Endothelial cell of umbilical vein (primary cell): ENCODE measurements at regions not wholly inside any gene's neighbourhood (a gene's known extent, or its start where the extent isn't known, plus 50 kb on each side); places are given as distances from the start of the nearest gene placed in this dataset.
"Not testable (repeated sequence)": the region's sequence is repeated elsewhere in the genome, so short reads cannot be mapped to it uniquely, and the experiment has no call there.

Experiments used
- BruUV-seq: library from RNA; stranded (reverse); fragments of 400-500 nt; replicated peaks from 2 replicates; lab custom pipeline; 2021; lab: Mats Ljungman, UMichigan
- CTCF ChIA-PET: fragments of 300-600, 350-600 bp; sonication (Branson Sonifier 250); formaldehyde crosslinking; loops from one replicate; lab custom pipeline; 2021; ENCODE audit warnings: antibody characterized with exemption, inconsistent platforms; lab: Charles Lee
- POLR2A ChIA-PET: fragments of 300-600, 350-600 bp; sonication (Branson Sonifier 250); formaldehyde crosslinking; loops from one replicate; lab custom pipeline; 2021; ENCODE audit warnings: antibody characterized with exemption, inconsistent platforms; lab: Charles Lee
- DNase-seq: peaks from one replicate; pipeline ENCODE4 v3.0.0-alpha.2; 2011; ENCODE audit warnings: low read depth, low spot score
- FAIRE-seq: peaks from 2 replicates; lab custom pipeline; 2011; peaks lifted over from hg19 to GRCh38; lab: Jason Lieb, UNC
- H2AFZ ChIP-seq: 2 replicates; pipeline ENCODE4 v1.6.0; 2012; ENCODE audit warnings: low read depth, low read length, control low read depth, inconsistent platforms
- H3K27ac ChIP-seq: 2 replicates; pipeline ENCODE4 v1.5.1; 2011; ENCODE audit warnings: low read depth, mild to moderate bottlenecking, control low read depth, low read length, moderate library complexity; ENCODE audit not compliant: insufficient read depth
- H3K27me3 ChIP-seq, 2 experiments: 2 replicates each; pipeline versions ENCODE4 v1.6.0 to v1.6.1; 2011; ENCODE audit warnings: low read length in 2 of 2, mixed read lengths in 1 of 2; ENCODE audit not compliant: control insufficient read depth in 2 of 2, insufficient read depth in 2 of 2
- H3K36me3 ChIP-seq, 2 experiments: 2 replicates in 1 of 2; 3 replicates in 1 of 2; pipeline ENCODE4 v1.5.1; 2011; ENCODE audit warnings: low read length in 2 of 2, mild to moderate bottlenecking in 1 of 2, moderate library complexity in 1 of 2; ENCODE audit not compliant: control insufficient read depth in 2 of 2, insufficient read depth in 2 of 2; ENCODE audit errors: extremely low read depth in 1 of 2
- H3K4me1 ChIP-seq: 3 replicates; pipeline ENCODE4 v1.5.1; 2011; ENCODE audit warnings: mild to moderate bottlenecking, low read length; ENCODE audit not compliant: control insufficient read depth, insufficient read depth; ENCODE audit errors: extremely low read depth
- H3K4me2 ChIP-seq: 2 replicates; pipeline ENCODE4 v1.6.1; 2011; ENCODE audit warnings: low read length, control low read depth, mixed read lengths; ENCODE audit not compliant: insufficient read depth
- H3K4me3 ChIP-seq, 3 experiments: fragments of 200-600 bp in 1 of 3; sonication (generic), shearing (Covaris generic) in 1 of 3; replicated peaks in 1 of 3; 2 replicates each; pipeline ENCODE4 v1.5.1; 2011 to 2016; ENCODE audit warnings: control low read depth in 3 of 3, low read length in 3 of 3, mild to moderate bottlenecking in 2 of 3, inconsistent platforms in 1 of 3, low read depth in 1 of 3, moderate library complexity in 1 of 3; ENCODE audit not compliant: insufficient read depth in 1 of 3
- H3K79me2 ChIP-seq: 2 replicates; pipeline ENCODE4 v1.6.0; 2012; ENCODE audit warnings: low read length, inconsistent platforms; ENCODE audit not compliant: control insufficient read depth, insufficient read depth
- H3K9ac ChIP-seq: replicated peaks from 2 replicates; pipeline ENCODE3; 2011; ENCODE audit warnings: low read length, control low read depth; ENCODE audit not compliant: insufficient read depth; ENCODE audit errors: extremely low read depth
- H3K9me1 ChIP-seq: replicated peaks from 3 replicates; pipeline ENCODE4 v1.6.0; 2011; ENCODE audit warnings: mild to moderate bottlenecking, low read length; ENCODE audit not compliant: control insufficient read depth, insufficient read depth; ENCODE audit errors: extremely low read depth
- H3K9me3 ChIP-seq: replicated peaks from 2 replicates; pipeline ENCODE4 v1.5.1; 2012; ENCODE audit warnings: low read length, inconsistent platforms; ENCODE audit not compliant: control insufficient read depth, insufficient read depth
- H4K20me1 ChIP-seq: replicated peaks from 2 replicates; pipeline ENCODE3; 2011; ENCODE audit warnings: mild to moderate bottlenecking, low read length; ENCODE audit not compliant: control insufficient read depth, insufficient read depth; ENCODE audit errors: extremely low read depth
- EZH2 ChIP-seq: IDR thresholded peaks from 2 replicates; pipeline ENCODE4 v1.6.1; 2012; ENCODE audit warnings: borderline replicate concordance, low read depth, mild to moderate bottlenecking, moderate library complexity, low read length, inconsistent platforms; ENCODE audit not compliant: severe bottlenecking
- FOS ChIP-seq: IDR thresholded peaks from 2 replicates; pipeline ENCODE4 v1.6.1; 2011; ENCODE audit warnings: mild to moderate bottlenecking, low read length, moderate library complexity, borderline replicate concordance; ENCODE audit not compliant: insufficient read depth
- GATA2 ChIP-seq: IDR thresholded peaks from 2 replicates; pipeline ENCODE4 v1.7.0; 2011; ENCODE audit warnings: low read depth, mild to moderate bottlenecking, moderate library complexity, mixed read lengths, low read length; ENCODE audit not compliant: insufficient read length, insufficient read depth
- MAX ChIP-seq: IDR thresholded peaks from 2 replicates; pipeline ENCODE4 v1.6.1; 2011; ENCODE audit not compliant: insufficient read depth, insufficient read length
- dilution Hi-C: fragments of 300-500 bp; cut with MboI; formaldehyde crosslinking; loops from one replicate; pipeline ENCODE4 v1.15.0; 2019; ENCODE audit warnings: low sequenced_read_pairs; ENCODE audit not compliant: extremely low pct_ligation_motif_present
- intact Hi-C: fragments of 100-400 bp; cut with micrococcal nuclease; formaldehyde crosslinking; loops from one replicate; pipeline ENCODE4 v1.10.0; 2022

- H3K9ac ChIP-seq, POLR2A ChIA-PET, H4K20me1 ChIP-seq, H3K27ac ChIP-seq, H3K4me1 ChIP-seq, DNase-seq, H3K36me3 ChIP-seq, BruUV-seq, H3K9me1 ChIP-seq, H3K27me3 ChIP-seq, H3K4me3 ChIP-seq, H3K79me2 ChIP-seq, H3K9me3 ChIP-seq, H2AFZ ChIP-seq, CTCF ChIA-PET, intact Hi-C loops, H3K4me2 ChIP-seq, dilution Hi-C loops, FAIRE-seq: not testable (repeated sequence)
These were observed 128.6 kb downstream of the ACTR3 start for GRCh38 chr2:114018464-114018863.

- no peak for DNase-seq
These were observed 130.8 kb downstream of the ACTR3 start for GRCh38 chr2:114020668-114021067.

More at GRCh38 chr2:114020668-114021067, 130.8 kb downstream of the ACTR3 start:
- Histone ChIP-seq H3K36me3 (no peaks in the 10 kb centered on the region), H2AFZ (no peak overlapping the region), H3K27me3 (no peaks in the 10 kb centered on the region), H3K9ac (no peak overlapping the region), H3K79me2 (no peaks in the 10 kb centered on the region), H3K4me3 (no peak overlapping the region), H3K9me1 (no peaks in the 10 kb centered on the region), H3K27ac (no peak overlapping the region), H3K9me3 (no peaks in the 10 kb centered on the region), H3K4me2 (no peak overlapping the region), H3K4me1 (no peaks in the 10 kb centered on the region), H4K20me1 (no peaks in the 10 kb centered on the region)
- dilution Hi-C loops (no loop called here), intact Hi-C loops (no loop called here)
- TF ChIP-seq MAX = no peak
- TF ChIP-seq EZH2 = no peak
- no peak for TF ChIP-seq FOS
- TF ChIP-seq GATA2 = no peak
- FAIRE-seq = no peak
- ChIA-PET CTCF (interaction anchor here (1.0 kb wide), 1 partner anchor 11 kb away, joined by 3 read pairs; no protein-coding TSS in a partner anchor), POLR2A (no interaction called here)
- no TSS peak for BruUV-seq
